HG02763 (cell line): ENCODE measurements at regions not wholly inside any gene's neighbourhood (a gene's known extent, or its start where the extent isn't known, plus 50 kb on each side); places are given as distances from the start of the nearest gene placed in this dataset.
"Not testable (repeated sequence)": the region's sequence is repeated elsewhere in the genome, so short reads cannot be mapped to it uniquely, and the experiment has no call there.

Experiments
- ATAC-seq: cut with Tn5 transposase; IDR thresholded peaks from one replicate; pipeline ENCODE4 v1.9.1; 2021; ENCODE audit warnings: mild to moderate bottlenecking, moderate library complexity; ENCODE audit not compliant: unreplicated experiment

GRCh38 chr13:109702030-109702597, 84.3 kb downstream of the IRS2 start:
- ATAC-seq, result not testable (repeated sequence)

- no peak for ATAC-seq
Observed at GRCh38 chr13:109700176-109700575, 86.2 kb downstream of the IRS2 start.

DNA sequence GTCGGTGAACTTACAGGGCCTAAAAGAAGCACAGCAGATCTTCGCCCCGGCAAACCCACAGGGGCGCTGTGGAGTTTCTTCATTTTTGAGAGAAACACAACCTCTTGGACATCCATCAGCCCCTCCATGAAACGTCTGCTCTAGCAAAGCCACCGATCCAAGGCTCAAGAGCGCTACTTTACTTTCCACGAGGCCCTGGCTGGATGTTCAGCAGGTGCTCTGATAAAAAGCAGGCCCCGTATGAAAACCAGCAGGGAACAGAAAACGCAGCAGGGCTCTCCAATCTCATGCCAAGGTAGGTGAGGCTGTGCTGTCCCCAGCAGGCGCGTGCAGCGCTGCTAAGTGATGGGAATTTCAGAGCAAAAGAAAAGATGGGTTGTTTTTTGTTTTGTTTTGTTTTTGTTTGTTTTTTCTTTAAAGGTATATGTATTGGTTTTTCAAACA, 86.7 kb downstream of the IRS2 start:
- ATAC-seq, result no peak

DNA sequence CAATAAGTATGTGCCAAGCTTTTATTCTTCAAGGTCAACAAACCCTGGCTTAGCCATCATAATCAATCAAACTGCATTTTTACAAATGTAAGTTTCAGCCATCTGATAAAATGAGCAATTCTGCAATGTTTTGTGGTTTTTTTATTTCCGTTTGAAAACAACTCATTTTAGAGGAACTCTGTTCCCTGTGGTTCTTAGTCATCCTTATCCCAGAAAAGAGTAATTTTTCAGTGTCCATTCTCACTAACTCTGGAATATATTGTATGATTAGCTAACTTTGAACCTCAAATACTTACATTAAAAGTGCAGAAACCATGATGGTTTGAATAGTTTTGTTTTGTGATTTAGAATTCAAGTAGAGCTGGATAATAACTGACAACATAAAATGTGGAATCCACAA, 87.6 kb downstream of the IRS2 start:
- no peak for ATAC-seq

DNA sequence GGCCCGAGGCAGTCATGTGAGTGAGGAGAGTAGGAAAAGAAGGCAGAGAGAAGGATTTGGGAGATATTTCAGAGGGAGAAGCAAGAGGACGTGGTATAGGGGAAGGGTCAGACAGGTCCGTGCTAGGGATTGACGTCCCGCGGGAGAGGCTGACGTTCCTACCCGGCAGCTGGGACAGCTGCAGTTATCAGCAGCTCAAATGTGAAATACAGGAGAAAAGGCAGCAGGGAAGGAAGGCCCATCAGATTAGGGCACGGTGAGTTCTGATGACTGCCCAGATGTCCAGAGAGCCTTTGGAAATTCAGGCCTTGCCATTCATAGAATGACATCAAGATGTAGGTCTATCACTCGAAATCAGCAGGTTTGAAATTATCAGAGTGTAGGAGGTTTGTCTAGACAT, 88.4 kb downstream of the IRS2 start:
- ATAC-seq, result no peak

DNA sequence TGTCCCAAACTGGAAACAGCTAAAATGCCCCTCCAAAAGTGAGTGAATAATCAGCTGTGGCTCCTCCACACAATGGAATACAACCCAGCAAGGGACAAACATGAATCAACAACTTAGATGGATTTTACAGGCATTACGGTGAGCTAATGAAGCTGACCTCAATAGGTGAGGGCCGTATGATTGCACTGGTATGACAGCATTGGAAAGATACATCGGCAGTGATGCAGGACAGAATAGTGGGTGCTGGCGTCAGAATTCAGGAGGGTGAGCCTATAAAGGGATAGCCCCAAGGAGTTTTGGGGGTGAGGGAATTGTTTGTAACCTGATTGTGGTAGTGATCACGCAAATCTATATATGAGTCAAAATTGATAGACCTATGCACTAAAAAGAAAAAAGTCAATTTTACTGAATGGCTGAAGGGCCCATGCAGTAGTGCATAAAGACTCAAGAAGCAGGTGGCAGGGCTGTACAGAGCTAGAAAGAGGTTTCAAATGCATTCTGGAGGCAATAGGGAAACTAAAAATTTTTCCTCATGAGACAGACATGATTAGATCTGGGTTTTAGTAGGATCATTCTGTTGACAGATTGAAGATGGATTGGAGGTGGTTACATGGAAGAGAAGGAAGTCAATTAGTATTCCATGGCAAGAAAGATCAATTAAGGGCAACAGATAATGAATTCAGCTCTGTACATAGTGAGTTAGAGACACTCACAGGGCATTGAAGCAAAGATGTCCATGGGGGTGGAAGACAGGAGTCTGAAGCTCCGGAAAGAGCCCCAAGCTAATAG, 90.8 kb downstream of the IRS2 start:
- ATAC-seq, result no peak

DNA sequence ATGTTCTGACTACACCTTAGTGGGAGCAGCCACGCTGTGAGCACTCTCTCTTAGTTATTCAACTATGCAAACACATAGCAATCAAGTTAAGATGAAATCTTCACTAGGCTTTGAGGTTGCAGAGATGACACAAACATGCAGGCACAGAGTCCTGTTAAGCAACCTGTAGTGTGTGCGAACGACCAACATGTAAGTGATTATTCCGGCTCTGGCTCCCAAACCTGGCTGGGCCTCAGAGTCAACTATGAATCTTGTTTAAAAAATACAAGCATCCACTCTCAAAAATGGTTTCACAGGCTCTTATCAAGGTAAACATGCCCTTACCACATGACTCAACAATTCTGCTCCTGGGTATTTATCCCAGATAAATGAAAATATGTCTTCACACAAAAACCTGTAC, 91.4 kb downstream of the IRS2 start:
- ATAC-seq, result no peak

DNA sequence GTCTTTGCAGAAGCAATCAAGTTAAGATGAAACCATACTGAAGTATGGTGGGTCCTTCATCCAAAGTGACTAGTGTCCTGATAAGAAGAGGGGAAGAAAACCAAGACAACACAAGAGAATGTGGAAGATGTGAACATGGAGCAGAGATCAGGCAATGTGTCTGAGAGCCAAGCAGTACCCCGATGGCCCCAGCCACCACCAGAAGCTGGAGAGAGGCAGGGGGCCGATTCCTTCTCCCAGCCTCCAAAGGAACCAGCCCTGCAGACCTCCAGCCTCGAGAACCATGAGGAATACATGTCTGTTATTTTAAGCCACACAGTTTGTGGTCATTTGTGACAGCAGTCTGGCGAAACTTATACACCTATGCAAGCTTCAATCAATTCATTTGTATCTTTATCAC, 93.2 kb downstream of the IRS2 start:
- ATAC-seq, result no peak

DNA sequence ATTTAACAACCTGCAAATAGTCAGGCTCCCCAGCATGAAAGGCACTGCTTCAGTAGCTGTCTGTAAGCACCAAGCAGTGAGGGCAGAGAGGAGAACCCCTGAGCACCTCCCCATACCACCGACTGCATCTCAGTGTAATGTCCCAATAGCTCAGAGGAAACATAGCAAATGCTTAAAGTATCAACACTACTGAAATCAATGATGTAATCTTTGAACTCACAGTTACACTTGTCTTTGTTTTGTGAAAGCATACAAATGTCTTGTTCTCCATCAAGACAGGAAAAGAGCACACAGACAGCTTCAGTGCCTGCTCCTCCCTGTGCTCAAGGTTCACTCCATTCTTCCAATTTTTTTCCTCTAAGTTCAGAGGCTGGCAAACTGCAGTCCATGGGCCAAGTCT, 94.7 kb downstream of the IRS2 start:
- no peak for ATAC-seq

DNA sequence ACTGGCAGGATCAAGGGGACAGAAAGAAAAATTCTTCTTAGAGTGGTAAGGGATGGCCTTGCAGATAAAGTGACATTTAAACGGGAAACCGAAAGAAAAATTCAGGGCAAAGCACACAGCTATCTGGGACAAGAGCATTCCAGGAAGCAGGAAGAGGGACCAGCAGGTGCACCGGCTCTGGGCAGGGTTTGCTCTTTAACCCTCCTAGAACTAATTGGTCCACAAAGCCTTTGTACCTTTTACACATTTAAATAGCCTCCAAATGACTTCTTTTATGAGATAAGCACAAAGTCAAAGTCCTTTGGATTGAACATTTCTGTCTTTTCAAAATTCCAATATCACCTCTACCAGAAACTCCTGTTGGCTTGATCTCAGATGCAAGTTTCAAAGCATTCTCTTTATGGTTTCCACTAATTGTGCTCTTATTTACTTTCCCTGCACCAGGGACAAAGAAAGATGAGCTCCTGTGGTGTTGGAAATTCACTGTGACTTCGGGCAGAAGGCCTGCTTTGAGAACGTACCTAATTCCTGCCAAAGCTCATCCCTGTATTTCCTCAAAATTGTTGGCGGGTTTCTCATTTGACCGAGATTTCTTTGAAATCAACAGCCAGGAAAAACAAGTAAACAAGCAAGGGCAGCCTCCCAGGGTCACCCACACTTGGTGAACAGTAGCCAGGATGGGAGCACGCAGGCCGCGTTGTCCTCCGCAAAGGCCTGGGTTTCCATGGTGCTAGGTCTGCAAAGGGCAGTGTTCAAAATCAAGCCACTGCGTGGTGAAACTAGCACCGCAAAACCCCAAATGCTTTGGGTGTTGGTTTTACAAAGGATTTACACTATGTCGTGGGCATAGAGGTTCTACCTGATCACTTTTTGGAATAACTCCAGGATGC, 98.6 kb downstream of the IRS2 start:
- ATAC-seq, result no peak

- no peak for ATAC-seq
Observed at GRCh38 chr13:109685203-109685602, 101.2 kb downstream of the IRS2 start.

DNA sequence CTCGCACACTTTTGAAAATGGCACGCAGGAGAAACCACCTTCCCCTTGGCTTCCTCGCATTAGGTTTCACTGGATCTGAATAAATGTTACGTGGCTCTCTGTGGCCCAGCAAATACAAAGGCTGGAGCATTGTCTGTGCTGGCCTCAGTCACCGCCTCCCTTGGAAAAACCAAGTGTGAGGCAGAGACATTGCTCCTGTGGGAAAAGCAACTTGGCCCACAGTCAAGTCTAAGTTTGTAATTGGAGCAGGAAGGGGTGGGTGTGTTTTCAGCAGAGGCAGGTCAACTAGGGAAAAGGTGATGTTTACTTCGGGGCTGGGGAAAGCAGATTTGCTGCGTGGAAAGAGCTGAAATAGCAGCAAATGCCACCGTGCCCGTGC, 101.6 kb downstream of the IRS2 start:
- no peak for ATAC-seq

GRCh38 chr13:109684084-109684823, 102.1 kb downstream of the IRS2 start:
- ATAC-seq, result no peak

- no peak for ATAC-seq
Observed at GRCh38 chr13:109682534-109683244, 103.7 kb downstream of the IRS2 start.

DNA sequence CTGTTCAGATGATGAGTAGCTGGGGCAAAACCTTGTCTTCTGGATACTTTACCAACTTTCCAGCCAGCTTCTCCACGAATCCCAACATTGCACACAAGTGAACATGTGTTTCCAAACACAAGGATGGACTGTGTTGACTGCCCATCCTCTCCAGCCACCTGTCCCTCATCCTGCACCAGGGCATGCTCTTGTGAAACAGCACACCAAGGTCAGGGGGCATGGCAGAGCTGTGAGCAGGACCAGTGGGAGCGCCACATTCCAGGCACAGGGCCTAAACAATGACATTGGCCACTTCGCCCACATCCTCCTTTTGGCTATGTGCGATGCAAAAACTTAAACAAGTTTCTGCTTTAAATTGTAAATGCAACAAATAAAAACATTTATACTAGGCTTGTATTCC, 105.5 kb downstream of the IRS2 start:
- no peak for ATAC-seq

DNA sequence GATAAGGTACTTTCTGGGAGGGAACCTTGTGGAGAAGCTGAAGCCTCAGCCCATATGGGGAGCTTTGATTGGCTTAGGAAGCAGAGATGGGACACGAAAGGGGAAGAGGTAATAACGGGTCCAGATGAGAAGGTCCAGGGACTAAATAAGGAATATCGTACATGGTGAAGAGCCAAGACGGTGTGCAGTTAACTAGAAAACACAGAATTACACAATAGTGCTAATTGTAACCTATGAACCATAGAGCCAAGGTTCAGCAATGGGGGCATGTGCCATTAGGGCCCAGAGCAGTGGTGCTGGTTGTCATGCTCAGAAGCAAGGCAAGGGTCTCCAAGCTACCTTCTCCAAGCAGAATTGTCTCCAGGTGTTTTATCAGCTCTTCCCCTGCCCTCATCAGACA, 106.1 kb downstream of the IRS2 start:
- ATAC-seq, result no peak

GRCh38 chr13:109678459-109678858, 107.9 kb downstream of the IRS2 start:
- ATAC-seq, result no peak

- ATAC-seq, result no peak
Observed at GRCh38 chr13:109677206-109677605, 109.2 kb downstream of the IRS2 start.

DNA sequence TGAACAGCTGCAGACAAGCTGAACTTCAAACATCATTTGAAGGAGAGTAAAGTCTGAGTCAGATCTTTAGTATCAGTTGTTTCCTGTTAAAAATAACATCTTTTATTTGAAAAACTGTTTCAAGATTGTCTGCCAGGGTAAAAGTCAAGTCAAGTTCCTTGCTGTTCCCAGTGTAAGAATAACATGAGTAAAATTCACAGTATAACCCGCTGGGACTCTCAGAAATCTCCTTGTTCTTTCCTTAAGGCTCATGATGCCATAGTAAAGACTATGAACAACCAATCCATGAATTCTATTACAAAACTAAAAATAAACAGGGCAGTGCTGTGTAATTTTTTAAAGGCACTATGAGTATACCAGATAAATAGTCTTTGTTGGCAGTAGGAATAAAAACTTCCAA, 112.9 kb downstream of the IRS2 start:
- ATAC-seq, result no peak

GRCh38 chr13:109672545-109672944, 113.8 kb downstream of the IRS2 start:
- ATAC-seq, result no peak
